ENCODE measurements at regions not wholly inside any gene's neighbourhood (a gene's known extent, or its start where the extent isn't known, plus 50 kb on each side); places are given as distances from the start of the nearest gene placed in this dataset.

DNA sequence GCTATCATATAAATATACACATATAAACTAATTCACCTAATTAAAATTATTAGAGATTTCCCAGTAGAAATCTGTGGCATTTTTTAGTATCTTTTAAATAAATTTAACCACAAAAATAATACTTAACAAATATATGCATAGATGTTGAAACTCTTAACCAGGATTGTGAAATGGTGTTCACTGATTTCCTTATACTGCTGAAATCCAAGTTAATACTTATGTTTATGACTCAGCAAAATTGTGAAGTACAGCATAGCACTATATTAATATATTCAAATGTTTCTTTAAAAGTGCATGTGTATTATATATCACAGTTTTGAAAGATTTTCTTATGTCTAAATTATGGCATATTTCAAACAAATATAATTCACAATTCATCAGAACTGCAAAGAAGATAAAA, 328.2 kb upstream of the MANEA start (continued):
- TF ChIP-seq, protein P1, sequence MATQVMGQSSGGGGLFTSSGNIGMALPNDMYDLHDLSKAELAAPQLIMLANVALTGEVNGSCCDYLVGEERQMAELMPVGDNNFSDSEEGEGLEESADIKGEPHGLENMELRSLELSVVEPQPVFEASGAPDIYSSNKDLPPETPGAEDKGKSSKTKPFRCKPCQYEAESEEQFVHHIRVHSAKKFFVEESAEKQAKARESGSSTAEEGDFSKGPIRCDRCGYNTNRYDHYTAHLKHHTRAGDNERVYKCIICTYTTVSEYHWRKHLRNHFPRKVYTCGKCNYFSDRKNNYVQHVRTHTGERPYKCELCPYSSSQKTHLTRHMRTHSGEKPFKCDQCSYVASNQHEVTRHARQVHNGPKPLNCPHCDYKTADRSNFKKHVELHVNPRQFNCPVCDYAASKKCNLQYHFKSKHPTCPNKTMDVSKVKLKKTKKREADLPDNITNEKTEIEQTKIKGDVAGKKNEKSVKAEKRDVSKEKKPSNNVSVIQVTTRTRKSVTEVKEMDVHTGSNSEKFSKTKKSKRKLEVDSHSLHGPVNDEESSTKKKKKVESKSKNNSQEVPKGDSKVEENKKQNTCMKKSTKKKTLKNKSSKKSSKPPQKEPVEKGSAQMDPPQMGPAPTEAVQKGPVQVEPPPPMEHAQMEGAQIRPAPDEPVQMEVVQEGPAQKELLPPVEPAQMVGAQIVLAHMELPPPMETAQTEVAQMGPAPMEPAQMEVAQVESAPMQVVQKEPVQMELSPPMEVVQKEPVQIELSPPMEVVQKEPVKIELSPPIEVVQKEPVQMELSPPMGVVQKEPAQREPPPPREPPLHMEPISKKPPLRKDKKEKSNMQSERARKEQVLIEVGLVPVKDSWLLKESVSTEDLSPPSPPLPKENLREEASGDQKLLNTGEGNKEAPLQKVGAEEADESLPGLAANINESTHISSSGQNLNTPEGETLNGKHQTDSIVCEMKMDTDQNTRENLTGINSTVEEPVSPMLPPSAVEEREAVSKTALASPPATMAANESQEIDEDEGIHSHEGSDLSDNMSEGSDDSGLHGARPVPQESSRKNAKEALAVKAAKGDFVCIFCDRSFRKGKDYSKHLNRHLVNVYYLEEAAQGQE (IDR thresholded peaks at IDR 0.05; ENCODE audit: unreplicated experiment), result no peak
- TF ChIP-seq NANOG (IDR thresholded peaks at IDR 0.05; ENCODE audit: borderline replicate concordance), result no peak
- TF ChIP-seq, protein P2, sequence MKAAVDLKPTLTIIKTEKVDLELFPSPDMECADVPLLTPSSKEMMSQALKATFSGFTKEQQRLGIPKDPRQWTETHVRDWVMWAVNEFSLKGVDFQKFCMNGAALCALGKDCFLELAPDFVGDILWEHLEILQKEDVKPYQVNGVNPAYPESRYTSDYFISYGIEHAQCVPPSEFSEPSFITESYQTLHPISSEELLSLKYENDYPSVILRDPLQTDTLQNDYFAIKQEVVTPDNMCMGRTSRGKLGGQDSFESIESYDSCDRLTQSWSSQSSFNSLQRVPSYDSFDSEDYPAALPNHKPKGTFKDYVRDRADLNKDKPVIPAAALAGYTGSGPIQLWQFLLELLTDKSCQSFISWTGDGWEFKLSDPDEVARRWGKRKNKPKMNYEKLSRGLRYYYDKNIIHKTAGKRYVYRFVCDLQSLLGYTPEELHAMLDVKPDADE (IDR thresholded peaks at IDR 0.05), result no peak

DNA sequence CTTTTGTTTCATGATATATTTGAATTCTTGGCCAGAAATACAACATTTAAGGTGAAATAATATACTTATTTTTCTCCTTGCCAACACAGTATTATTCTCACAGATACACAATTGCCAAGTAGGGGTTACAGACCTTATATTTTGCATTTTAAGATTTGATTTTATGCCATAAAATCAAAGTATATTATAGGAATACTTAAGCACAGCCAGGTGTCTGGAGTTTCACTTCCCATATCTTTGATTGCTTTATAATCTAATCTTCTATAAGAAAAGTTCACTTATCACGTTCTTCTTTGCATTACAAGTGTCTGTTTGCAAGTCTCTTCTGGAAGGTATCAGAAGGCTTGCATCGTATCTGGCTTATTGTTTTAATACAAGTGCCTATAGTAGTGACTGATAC, 327.7 kb upstream of the MANEA start:
- Histone ChIP-seq H3K36me3 (ENCODE audit: insufficient read depth) (no peaks in the 10 kb centered on the region), H3F3A (replicated peaks; ENCODE audit: low read depth) (no peaks in the 10 kb centered on the region), H3K4me2 (no peak overlapping the region), H3K27ac (ENCODE audit: low read depth) (no peak overlapping the region), H4K20me1 (replicated peaks; ENCODE audit: insufficient read depth) (no peaks in the 10 kb centered on the region), H3K79me2 (replicated peaks; ENCODE audit: insufficient read depth) (no peaks in the 10 kb centered on the region), H2AFZ (no peak overlapping the region), H3K27me3 (ENCODE audit: insufficient read depth) (no peaks in the 10 kb centered on the region), H3K9me2 (ENCODE audit: insufficient read depth) (no peaks in the 10 kb centered on the region), H3K4me1 (ENCODE audit: insufficient read depth) (no peaks in the 10 kb centered on the region), H3K4me3 (no peak overlapping the region)
- H3K9me3 Mint-ChIP-seq, result no peaks in the 10 kb centered on the region
- H3K36me3 Mint-ChIP-seq (ENCODE audit: low read depth), result no peaks in the 10 kb centered on the region
- H3K4me1 Mint-ChIP-seq, result peaks cover 6% of the 10 kb centered on the region; the same call in 1 of the 3 replicates
- ATAC-seq (no peak), DNase-seq (ENCODE audit: low spot score) (no peak)
- no peak overlapping the region for H3K4me3 Mint-ChIP-seq
- H3K27ac Mint-ChIP-seq, result no peak overlapping the region
- H3K27me3 Mint-ChIP-seq (ENCODE audit: insufficient read depth, low read depth, poor library complexity), result no peaks in the 10 kb centered on the region
- TF ChIP-seq, protein P1 (IDR thresholded peaks at IDR 0.05; ENCODE audit: unreplicated experiment), result no peak
- no peak for TF ChIP-seq POLR2AphosphoS5 (IDR thresholded peaks at IDR 0.05; ENCODE audit: low read depth)
- TF ChIP-seq CREB1 (CRISPR knock-in tag; IDR thresholded peaks at IDR 0.05; ENCODE audit: low read depth), result no peak
- TF ChIP-seq ZNF114 (CRISPR knock-in tag; IDR thresholded peaks at IDR 0.05), result no peak
- TF ChIP-seq NANOG (IDR thresholded peaks at IDR 0.05; ENCODE audit: borderline replicate concordance), result no peak
- TF ChIP-seq EZH2 (IDR thresholded peaks at IDR 0.05; ENCODE audit: low read depth, unreplicated experiment), result no peak
- no peak for TF ChIP-seq STAT1 (IDR thresholded peaks at IDR 0.05; ENCODE audit: unreplicated experiment)
- TF ChIP-seq JUNB (IDR thresholded peaks at IDR 0.05; ENCODE audit: unreplicated experiment), result no peak
- TF ChIP-seq EZH2phosphoT487 (IDR thresholded peaks at IDR 0.05; ENCODE audit: unreplicated experiment), result no peak
- TF ChIP-seq ZNF331 (CRISPR knock-in tag; IDR thresholded peaks at IDR 0.05; ENCODE audit: low read depth), result no peak
- TF ChIP-seq, protein P2 (IDR thresholded peaks at IDR 0.05), result no peak
- TF ChIP-seq, protein P3, sequence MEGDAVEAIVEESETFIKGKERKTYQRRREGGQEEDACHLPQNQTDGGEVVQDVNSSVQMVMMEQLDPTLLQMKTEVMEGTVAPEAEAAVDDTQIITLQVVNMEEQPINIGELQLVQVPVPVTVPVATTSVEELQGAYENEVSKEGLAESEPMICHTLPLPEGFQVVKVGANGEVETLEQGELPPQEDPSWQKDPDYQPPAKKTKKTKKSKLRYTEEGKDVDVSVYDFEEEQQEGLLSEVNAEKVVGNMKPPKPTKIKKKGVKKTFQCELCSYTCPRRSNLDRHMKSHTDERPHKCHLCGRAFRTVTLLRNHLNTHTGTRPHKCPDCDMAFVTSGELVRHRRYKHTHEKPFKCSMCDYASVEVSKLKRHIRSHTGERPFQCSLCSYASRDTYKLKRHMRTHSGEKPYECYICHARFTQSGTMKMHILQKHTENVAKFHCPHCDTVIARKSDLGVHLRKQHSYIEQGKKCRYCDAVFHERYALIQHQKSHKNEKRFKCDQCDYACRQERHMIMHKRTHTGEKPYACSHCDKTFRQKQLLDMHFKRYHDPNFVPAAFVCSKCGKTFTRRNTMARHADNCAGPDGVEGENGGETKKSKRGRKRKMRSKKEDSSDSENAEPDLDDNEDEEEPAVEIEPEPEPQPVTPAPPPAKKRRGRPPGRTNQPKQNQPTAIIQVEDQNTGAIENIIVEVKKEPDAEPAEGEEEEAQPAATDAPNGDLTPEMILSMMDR (conservative IDR thresholded peaks at IDR 0.05; ENCODE audit: low read depth in 2 of 2), result no peak

Data from GM23338 (cell line).